WTC11 (cell line): ENCODE measurements at regions not wholly inside any gene's neighbourhood (a gene's known extent, or its start where the extent isn't known, plus 50 kb on each side); places are given as distances from the start of the nearest gene placed in this dataset.

Experiments used
- ATAC-seq: fragments of 200-7000 bp; cut with Tn5 transposase; 2 replicates; pipeline ENCODE4 v1.10.0; 2021; ENCODE audit warnings: mild to moderate bottlenecking, moderate library complexity
- CTCF ChIA-PET: fragments of 300-600 bp; sonication (Branson Sonifier 250); formaldehyde crosslinking; loops from one replicate; lab custom pipeline; 2021; ENCODE audit warnings: antibody characterized with exemption; lab: Charles Lee
- POLR2A ChIA-PET: fragments of 350-600 bp; sonication (Branson Sonifier 250); formaldehyde crosslinking; loops from one replicate; lab custom pipeline; 2021; ENCODE audit warnings: antibody characterized with exemption; lab: Charles Lee
- DNase-seq: peaks from one replicate; pipeline ENCODE4 v3.0.0; 2021; ENCODE audit warnings: low spot score
- H3K27ac Mint-ChIP-seq: 2 replicates; pipeline ENCODE4 v1.8.0; 2021; ENCODE audit warnings: mixed read lengths
- H3K27me3 Mint-ChIP-seq: 2 replicates; pipeline ENCODE4 v1.8.0; 2021; ENCODE audit warnings: low read depth, mild to moderate bottlenecking, moderate library complexity, mixed read lengths
- H3K36me3 Mint-ChIP-seq: 2 replicates; pipeline ENCODE4 v1.8.0; 2021; ENCODE audit warnings: mixed read lengths
- H3K4me1 Mint-ChIP-seq: 2 replicates; pipeline ENCODE4 v1.8.0; 2022; ENCODE audit warnings: mixed read lengths
- H3K4me3 Mint-ChIP-seq: 2 replicates; pipeline ENCODE4 v1.8.0; 2021; ENCODE audit warnings: mild to moderate bottlenecking, moderate library complexity, mixed read lengths
- H3K9me3 Mint-ChIP-seq: 2 replicates; pipeline ENCODE4 v1.8.0; 2021; ENCODE audit warnings: mixed read lengths
- AFF4 ChIP-seq: sonication (generic); formaldehyde crosslinking; IDR thresholded peaks from 2 replicates; pipeline ENCODE4 v1.8.1; 2023; ENCODE audit warnings: mild to moderate bottlenecking, missing genetic modification reagents, borderline replicate concordance
- ATF2 ChIP-seq: sonication (generic); formaldehyde crosslinking; IDR thresholded peaks from 2 replicates; pipeline ENCODE4 v1.8.1; 2022; ENCODE audit warnings: low read depth, missing genetic modification reagents, borderline replicate concordance
- ATF3 ChIP-seq: sonication (generic); formaldehyde crosslinking; conservative IDR thresholded peaks from 2 replicates; pipeline ENCODE4 v1.8.1; 2022; ENCODE audit warnings: mild to moderate bottlenecking, missing genetic modification reagents
- CTCF ChIP-seq: fragments of 200-600 bp; IDR thresholded peaks from 2 replicates; pipeline ENCODE4 v1.8.0; 2022; ENCODE audit warnings: antibody characterized with exemption
- E2F4 ChIP-seq: sonication (generic); formaldehyde crosslinking; IDR thresholded peaks from 2 replicates; pipeline ENCODE4 v1.8.1; 2022; ENCODE audit warnings: low read depth, mild to moderate bottlenecking, moderate library complexity, missing genetic modification reagents, borderline replicate concordance
- EMX1 ChIP-seq: fragments of 250-450 bp; sonication (Bioruptor Pico); IDR thresholded peaks from 2 replicates; pipeline ENCODE4 v1.8.0; 2021; ENCODE audit warnings: mild to moderate bottlenecking
- ETV6 ChIP-seq: sonication (generic); formaldehyde crosslinking; IDR thresholded peaks from 2 replicates; pipeline ENCODE4 v1.8.1; 2022; ENCODE audit warnings: mild to moderate bottlenecking, missing genetic modification reagents
- FOXJ3 ChIP-seq: sonication (generic); formaldehyde crosslinking; IDR thresholded peaks from 2 replicates; pipeline ENCODE4 v1.9.0; 2021; ENCODE audit warnings: missing genetic modification reagents, mild to moderate bottlenecking, borderline replicate concordance
- MAX ChIP-seq: sonication (generic); formaldehyde crosslinking; IDR thresholded peaks from 2 replicates; pipeline ENCODE4 v1.8.0; 2022; ENCODE audit warnings: mild to moderate bottlenecking, missing genetic modification reagents
- NR3C1 ChIP-seq: sonication (generic); formaldehyde crosslinking; conservative IDR thresholded peaks from 2 replicates; pipeline ENCODE4 v1.8.1; 2023; ENCODE audit warnings: low read depth, mild to moderate bottlenecking, missing genetic modification reagents
- RELA ChIP-seq: sonication (generic); formaldehyde crosslinking; IDR thresholded peaks from 2 replicates; pipeline ENCODE4 v1.8.1; 2022; ENCODE audit warnings: missing genetic modification reagents, mild to moderate bottlenecking, borderline replicate concordance
- SMAD4 ChIP-seq: sonication (generic); formaldehyde crosslinking; IDR thresholded peaks from 2 replicates; pipeline ENCODE4 v1.8.0; 2022; ENCODE audit warnings: mild to moderate bottlenecking, missing genetic modification reagents
- TEAD4 ChIP-seq: sonication (generic); formaldehyde crosslinking; IDR thresholded peaks from 2 replicates; pipeline ENCODE4 v1.8.0; 2022; ENCODE audit warnings: mild to moderate bottlenecking, missing genetic modification reagents
- ZNF281 ChIP-seq: sonication (generic); formaldehyde crosslinking; IDR thresholded peaks from 2 replicates; pipeline ENCODE4 v1.8.0; 2023; ENCODE audit warnings: mild to moderate bottlenecking, missing genetic modification reagents

- POLR2A ChIA-PET: no interaction called here
- H3K27ac Mint-ChIP-seq: no peak overlapping the region
- H3K9me3 Mint-ChIP-seq: peaks cover 9% of the 10 kb centered on the region
- 0 out of 2 replicates have a peak, but pooled peaks cover 1% of the 10 kb centered on the region for H3K36me3 Mint-ChIP-seq
- ATAC-seq (no peak), DNase-seq (no peak)
- no peaks in the 10 kb centered on the region for H3K27me3 Mint-ChIP-seq
- H3K4me1 Mint-ChIP-seq: peaks cover 8% of the 10 kb centered on the region
- CTCF ChIA-PET: interaction anchor here (1.9 kb wide), 1 partner anchor 42 kb away, joined by 10 read pairs; no protein-coding TSS in a partner anchor
- H3K4me3 Mint-ChIP-seq: no peak overlapping the region
- TF ChIP-seq NR3C1 (CRISPR knock-in tag) (no peak), ATF3 (CRISPR knock-in tag) (no peak), ETV6 (CRISPR knock-in tag) (no peak)
These were observed 157.4 kb downstream of the KLHL28 start for GRCh38 chr14:44804391-44804790.

- H3K27me3 Mint-ChIP-seq: no peaks in the 10 kb centered on the region
- TF ChIP-seq CTCF (peak; percentile 45), ZNF281 (CRISPR knock-in tag) (no peak)
- peaks cover 5% of the 10 kb centered on the region; the same call in 1 of the 2 replicates for H3K36me3 Mint-ChIP-seq
- no peak overlapping the region for H3K27ac Mint-ChIP-seq
- ChIA-PET POLR2A (no interaction called here), CTCF (interaction anchor here (0.6 to 1.9 kb wide), 4 partner anchors 12 to 297 kb away, joined by 3 to 10 read pairs (median 4); no protein-coding TSS in a partner anchor)
- ATAC-seq (peak; percentile 98), DNase-seq (no peak)
- H3K4me1 Mint-ChIP-seq: peaks cover 8% of the 10 kb centered on the region
- H3K4me3 Mint-ChIP-seq: no peak overlapping the region
- H3K9me3 Mint-ChIP-seq: peaks cover 14% of the 10 kb centered on the region
These were observed 158.4 kb downstream of the KLHL28 start for GRCh38 chr14:44803239-44803905.

GRCh38 chr14:44798386-44799242, 163.1 kb downstream of the KLHL28 start:
- Mint-ChIP-seq H3K4me3 (no peak overlapping the region), H3K27me3 (no peaks in the 10 kb centered on the region), H3K27ac (no peak overlapping the region), H3K9me3 (peaks cover 14% of the 10 kb centered on the region), H3K4me1 (peaks cover 12% of the 10 kb centered on the region), H3K36me3 (peaks cover 5% of the 10 kb centered on the region; the same call in 1 of the 2 replicates)
- DNase-seq: no peak
- POLR2A ChIA-PET: no interaction called here
- no peak for ATAC-seq
- CTCF ChIA-PET: no interaction called here
- TF ChIP-seq RELA (CRISPR knock-in tag) (no peak), TEAD4 (CRISPR knock-in tag) (no peak), FOXJ3 (CRISPR knock-in tag) (no peak), E2F4 (CRISPR knock-in tag) (no peak), EMX1 (CRISPR knock-in tag) (no peak), CTCF (no peak), SMAD4 (no peak), ATF2 (no peak), MAX (CRISPR knock-in tag) (no peak), AFF4 (no peak)
